LNCaP clone FGC (cell line): ENCODE measurements at regions not wholly inside any gene's neighbourhood (a gene's known extent, or its start where the extent isn't known, plus 50 kb on each side); places are given as distances from the start of the nearest gene placed in this dataset.
"Not testable (repeated sequence)": the region's sequence is repeated elsewhere in the genome, so short reads cannot be mapped to it uniquely, and the experiment has no call there.

Experiments
- DNase-seq: peaks from one replicate; pipeline ENCODE4 v3.0.0-alpha.2; 2011; ENCODE audit warnings: low read depth
- H3K4me3 ChIP-seq: 2 replicates; pipeline ENCODE4 v1.5.1; 2011; ENCODE audit warnings: mild to moderate bottlenecking, low read depth, low read length, control low read depth
- TF ChIP-seq, protein P1 (sequence below): IDR thresholded peaks from 2 replicates; pipeline ENCODE4 v1.5.1; 2012; ENCODE audit warnings: mild to moderate bottlenecking; ENCODE audit not compliant: control insufficient read depth, insufficient read depth; ENCODE audit errors: extremely low read depth

DNA sequence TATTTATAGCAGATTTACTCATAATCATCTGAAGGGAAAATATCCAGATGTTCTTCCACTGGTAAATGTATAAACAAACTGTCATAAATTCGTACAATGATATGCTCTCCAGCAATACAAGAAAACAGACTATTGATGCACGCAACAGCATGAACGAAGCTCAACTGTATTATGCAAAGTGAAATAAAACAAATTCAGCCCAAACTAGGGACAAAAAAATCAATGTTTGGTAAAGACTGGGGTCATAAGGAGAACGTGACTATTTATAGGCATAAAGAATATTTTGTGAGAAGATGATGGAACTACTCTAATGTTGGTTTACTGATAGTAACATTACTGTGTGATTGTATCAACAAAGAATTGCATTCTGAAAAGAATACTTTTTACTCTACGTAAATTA is 1276.7 kb upstream of the DDX18 start:
- no peak for DNase-seq
- TF ChIP-seq, protein P1, sequence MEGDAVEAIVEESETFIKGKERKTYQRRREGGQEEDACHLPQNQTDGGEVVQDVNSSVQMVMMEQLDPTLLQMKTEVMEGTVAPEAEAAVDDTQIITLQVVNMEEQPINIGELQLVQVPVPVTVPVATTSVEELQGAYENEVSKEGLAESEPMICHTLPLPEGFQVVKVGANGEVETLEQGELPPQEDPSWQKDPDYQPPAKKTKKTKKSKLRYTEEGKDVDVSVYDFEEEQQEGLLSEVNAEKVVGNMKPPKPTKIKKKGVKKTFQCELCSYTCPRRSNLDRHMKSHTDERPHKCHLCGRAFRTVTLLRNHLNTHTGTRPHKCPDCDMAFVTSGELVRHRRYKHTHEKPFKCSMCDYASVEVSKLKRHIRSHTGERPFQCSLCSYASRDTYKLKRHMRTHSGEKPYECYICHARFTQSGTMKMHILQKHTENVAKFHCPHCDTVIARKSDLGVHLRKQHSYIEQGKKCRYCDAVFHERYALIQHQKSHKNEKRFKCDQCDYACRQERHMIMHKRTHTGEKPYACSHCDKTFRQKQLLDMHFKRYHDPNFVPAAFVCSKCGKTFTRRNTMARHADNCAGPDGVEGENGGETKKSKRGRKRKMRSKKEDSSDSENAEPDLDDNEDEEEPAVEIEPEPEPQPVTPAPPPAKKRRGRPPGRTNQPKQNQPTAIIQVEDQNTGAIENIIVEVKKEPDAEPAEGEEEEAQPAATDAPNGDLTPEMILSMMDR: no peak
- H3K4me3 ChIP-seq: no peak overlapping the region

DNA sequence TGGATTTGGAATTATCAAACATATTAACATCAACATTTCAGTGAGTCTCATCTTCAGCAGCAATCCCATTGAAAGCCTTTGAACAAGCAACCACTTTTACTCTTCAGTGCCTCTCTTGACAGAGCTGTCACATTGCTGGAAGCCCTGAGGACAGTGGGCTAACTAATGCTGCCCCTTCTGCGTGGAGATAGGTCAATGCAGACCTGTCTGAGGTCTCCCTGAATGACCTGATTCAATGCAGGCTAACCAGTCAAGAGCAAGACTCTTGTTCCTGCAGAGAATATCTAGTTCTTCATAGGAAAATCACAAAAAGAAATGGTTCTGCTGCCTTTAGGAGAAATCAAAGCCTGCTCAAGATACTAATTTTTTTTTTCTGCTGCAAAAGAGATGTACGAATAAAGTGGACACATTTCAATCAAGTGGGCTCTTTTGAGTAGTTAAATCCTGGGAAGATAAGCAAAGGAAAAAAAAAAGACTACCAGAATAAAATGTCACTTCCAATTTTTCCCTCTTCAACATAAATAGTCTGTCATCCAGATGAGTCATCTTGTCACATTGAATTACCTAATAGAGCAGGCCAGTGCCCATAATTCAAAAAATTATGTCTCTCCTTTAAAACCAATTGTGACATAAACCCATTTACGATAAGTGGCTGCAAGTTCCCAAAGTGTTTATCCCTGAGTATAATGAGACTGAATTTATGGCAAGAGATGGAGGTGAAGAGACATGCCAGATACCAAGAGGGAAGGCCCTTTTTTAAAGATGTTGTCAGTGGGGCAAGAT is 1269.0 kb upstream of the DDX18 start:
- no peak overlapping the region for H3K4me3 ChIP-seq
- TF ChIP-seq, protein P1: no peak
- DNase-seq: no peak

DNA sequence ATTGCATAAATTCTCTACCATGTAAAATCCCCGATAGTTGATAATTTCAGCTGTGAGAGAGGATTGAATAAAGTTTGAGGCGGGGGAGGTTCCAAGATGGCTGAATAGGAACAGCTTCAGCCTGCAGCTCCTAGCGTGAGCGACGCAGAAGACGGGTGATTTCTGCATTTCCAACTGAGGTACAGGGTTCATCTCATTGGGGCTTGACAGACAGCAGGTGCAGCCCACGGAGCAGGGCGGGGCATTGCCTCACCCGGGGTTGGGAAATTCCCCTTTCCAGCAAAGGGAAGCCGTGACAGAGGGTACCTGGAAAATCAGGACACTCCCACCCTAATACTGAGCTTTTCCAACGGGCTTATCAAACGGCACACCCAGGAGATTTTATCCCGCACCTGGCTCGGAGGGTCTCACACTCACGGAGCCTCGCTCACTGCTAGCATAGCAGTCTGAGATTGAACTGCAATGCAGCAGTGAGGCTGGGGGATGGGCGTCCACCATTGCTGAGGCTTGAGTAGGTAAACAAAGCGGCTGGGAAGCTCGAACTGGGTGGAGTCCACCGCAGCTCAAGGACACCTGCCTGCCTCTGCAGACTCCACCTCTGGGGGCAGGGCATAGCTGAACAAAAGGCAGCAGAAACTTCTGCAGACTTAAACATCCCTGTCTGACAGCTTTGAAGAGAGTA is 1261.6 kb upstream of the DDX18 start:
- DNase-seq: not testable (repeated sequence)
- H3K4me3 ChIP-seq: peak overlapping the region; percentile 41

DNA sequence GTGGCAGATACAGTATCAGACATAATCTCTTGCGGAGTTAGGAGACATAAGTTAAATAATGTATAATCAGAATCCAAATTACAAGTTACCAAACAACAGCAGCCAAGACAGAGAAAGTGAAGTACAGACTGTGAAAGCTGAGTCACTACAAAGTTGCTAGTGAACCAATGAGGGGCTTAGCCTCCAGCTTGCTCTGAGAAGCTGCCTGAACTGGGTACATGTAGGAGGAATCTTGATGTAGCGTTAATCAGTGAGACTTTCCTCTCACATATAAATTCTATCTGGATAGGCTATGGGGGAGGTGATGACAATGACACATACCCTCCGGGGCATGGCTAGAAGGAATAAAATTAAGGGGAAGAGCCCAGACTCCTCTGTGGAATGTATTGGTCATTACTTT is 1234.3 kb upstream of the DDX18 start:
- H3K4me3 ChIP-seq: no peak overlapping the region
- DNase-seq: no peak
- TF ChIP-seq, protein P1: no peak

DNA sequence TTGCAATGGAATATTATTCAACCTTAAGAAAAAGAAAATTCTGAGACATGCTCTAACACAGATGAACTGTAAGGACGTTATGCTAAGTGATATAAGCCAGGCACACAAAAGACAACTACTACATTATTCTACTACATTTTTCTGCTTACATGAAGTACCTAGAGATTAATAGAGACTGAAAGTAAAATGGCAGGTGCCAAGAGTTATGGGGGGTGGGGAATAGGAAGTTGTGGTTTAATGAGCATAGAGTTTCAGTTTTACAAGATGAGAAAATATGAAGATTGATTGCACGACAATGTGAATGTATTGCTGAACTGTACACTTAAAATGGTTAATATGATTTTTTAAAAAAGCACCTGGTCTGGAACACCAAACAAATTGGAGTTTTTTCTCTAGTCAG is 1231.6 kb upstream of the DDX18 start:
- DNase-seq: no peak
- H3K4me3 ChIP-seq: no peak overlapping the region
- TF ChIP-seq, protein P1: no peak

DNA sequence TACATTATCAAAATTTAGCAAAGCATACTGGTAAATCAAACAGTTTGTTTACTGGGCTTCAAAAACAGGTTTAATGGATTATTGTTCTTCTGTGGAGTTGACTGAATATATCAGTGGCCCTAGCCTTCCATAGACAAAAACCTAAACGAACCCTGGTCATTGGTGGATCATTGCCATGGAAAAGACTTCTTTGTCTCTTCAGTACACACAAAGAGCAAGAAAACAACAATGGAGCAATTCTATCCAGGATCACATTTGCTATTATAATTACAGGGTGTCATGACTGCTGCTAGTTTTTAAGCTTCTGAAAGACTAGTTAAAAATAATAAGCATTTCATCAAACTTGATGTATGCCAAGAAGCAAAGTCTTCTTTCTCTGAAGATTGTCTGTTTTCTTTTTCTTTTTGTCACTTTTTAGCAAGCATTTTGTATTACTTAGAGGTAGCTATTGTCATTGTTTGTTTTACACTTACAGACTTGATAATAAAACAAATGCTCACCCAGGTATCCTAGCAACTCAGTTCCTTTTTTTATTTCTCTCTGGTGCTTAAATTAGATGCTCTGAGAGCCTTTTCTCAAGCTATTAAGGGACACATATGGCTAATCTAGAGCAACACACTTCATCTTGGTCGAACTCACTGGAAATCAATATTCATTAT is 1228.7 kb upstream of the DDX18 start:
- H3K4me3 ChIP-seq: no peak overlapping the region
- TF ChIP-seq, protein P1: no peak
- DNase-seq: no peak

DNA sequence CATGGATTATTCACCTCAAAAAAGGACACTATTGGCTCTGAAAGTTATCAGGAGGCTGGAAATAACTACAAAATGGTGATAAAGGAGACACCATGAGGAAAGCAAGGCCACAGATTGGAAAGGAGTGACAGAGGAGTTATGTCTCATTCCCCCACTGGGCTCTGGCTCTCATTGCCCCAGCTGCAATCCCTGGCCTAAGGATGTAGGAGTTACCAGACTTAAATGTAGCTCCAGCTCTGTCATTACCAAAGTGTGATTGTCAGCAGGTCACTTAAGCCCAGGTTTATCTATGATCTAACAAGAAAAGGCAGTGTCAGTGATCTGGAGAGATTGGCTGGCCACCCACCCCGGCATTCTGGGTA is 1228.2 kb upstream of the DDX18 start:
- TF ChIP-seq, protein P1: no peak
- H3K4me3 ChIP-seq: no peak overlapping the region
- DNase-seq: no peak
